ENCODE measurements at regions not wholly inside any gene's neighbourhood (a gene's known extent, or its start where the extent isn't known, plus 50 kb on each side); places are given as distances from the start of the nearest gene placed in this dataset.

DNA sequence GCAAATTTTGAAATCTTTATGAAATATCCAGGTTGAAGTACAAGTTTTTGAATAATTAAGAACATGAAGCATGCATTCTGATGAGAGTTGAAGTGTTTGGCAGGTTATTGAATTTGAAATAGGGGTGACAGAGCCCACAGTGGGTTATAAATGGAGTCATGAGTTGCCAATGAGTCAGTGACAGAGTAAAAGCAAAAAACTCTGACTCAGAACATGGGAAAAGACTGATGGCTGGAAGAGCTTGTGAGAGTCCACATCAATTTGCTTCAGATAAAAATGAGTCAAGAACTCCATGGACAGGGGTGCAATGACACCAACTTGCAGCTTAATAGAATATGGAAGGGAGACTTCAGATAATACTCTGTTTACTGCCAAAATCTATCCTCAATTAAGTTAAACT is 105.3 kb downstream of the SLC6A15 start:
- Histone ChIP-seq H3K4me1 (ENCODE audit: control insufficient read depth in 2 of 2, insufficient read depth in 2 of 2, low read length in 2 of 2) (no peaks in the 10 kb centered on the region), H3K79me2 (ENCODE audit: control insufficient read depth, insufficient read depth, low read length) (no peaks in the 10 kb centered on the region), H2AFZ (ENCODE audit: insufficient read depth, low read depth, low read length, poor library complexity, severe bottlenecking) (no peak overlapping the region), H3K9me3 (ENCODE audit: control extremely low read depth in 1 of 3, control insufficient read depth in 2 of 3, insufficient read depth in 1 of 3, low read length in 2 of 3) (no peaks in the 10 kb centered on the region), H3K4me3 (ENCODE audit: control extremely low read depth in 1 of 5, extremely low read depth in 1 of 5, insufficient read depth in 1 of 5, low read depth in 2 of 5, low read length in 4 of 5) (no peak overlapping the region), H3K27me3 (replicated peaks in 1 of 4; ENCODE audit: control extremely low read depth in 1 of 4, control insufficient read depth in 3 of 4, insufficient read depth in 4 of 4, low read length in 3 of 4) (no peaks in the 10 kb centered on the region), H3K9ac (ENCODE audit: low read length) (no peak overlapping the region), H3K4me2 (replicated peaks; ENCODE audit: low read depth, low read length, poor library complexity, severe bottlenecking) (no peak overlapping the region), H4K20me1 (ENCODE audit: control insufficient read depth, insufficient read depth, low read length, poor library complexity, severe bottlenecking) (no peaks in the 10 kb centered on the region), H3K36me3 (replicated peaks in 1 of 2; ENCODE audit: control extremely low read depth in 1 of 2, control insufficient read depth in 1 of 2, extremely low read depth in 1 of 2, insufficient read depth in 2 of 2, low read length in 1 of 2) (no peaks in the 10 kb centered on the region), H3K27ac (ENCODE audit: low read length in 2 of 2) (no peak overlapping the region)
- ATAC-seq (ENCODE audit: low read depth) (no peak), DNase-seq (no peak)
- Mint-ChIP-seq H3K4me1 (no peaks in the 10 kb centered on the region), H3K27me3 (no peaks in the 10 kb centered on the region), H3K27ac (no peak overlapping the region), H3K4me3 (no peak overlapping the region), H3K9me3 (ENCODE audit: insufficient read depth) (no peaks in the 10 kb centered on the region)
- ChIA-PET CTCF (no interaction called here), POLR2A (no interaction called here)
- intact Hi-C loops (cut with micrococcal nuclease) = no loop called here
- no peak for TF ChIP-seq EZH2 (IDR thresholded peaks at IDR 0.05; ENCODE audit: borderline replicate concordance, insufficient read depth, low read depth, low read length, poor library complexity, severe bottlenecking)
- TF ChIP-seq, protein P1, sequence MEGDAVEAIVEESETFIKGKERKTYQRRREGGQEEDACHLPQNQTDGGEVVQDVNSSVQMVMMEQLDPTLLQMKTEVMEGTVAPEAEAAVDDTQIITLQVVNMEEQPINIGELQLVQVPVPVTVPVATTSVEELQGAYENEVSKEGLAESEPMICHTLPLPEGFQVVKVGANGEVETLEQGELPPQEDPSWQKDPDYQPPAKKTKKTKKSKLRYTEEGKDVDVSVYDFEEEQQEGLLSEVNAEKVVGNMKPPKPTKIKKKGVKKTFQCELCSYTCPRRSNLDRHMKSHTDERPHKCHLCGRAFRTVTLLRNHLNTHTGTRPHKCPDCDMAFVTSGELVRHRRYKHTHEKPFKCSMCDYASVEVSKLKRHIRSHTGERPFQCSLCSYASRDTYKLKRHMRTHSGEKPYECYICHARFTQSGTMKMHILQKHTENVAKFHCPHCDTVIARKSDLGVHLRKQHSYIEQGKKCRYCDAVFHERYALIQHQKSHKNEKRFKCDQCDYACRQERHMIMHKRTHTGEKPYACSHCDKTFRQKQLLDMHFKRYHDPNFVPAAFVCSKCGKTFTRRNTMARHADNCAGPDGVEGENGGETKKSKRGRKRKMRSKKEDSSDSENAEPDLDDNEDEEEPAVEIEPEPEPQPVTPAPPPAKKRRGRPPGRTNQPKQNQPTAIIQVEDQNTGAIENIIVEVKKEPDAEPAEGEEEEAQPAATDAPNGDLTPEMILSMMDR (IDR thresholded peaks at IDR 0.05) = no peak

DNA sequence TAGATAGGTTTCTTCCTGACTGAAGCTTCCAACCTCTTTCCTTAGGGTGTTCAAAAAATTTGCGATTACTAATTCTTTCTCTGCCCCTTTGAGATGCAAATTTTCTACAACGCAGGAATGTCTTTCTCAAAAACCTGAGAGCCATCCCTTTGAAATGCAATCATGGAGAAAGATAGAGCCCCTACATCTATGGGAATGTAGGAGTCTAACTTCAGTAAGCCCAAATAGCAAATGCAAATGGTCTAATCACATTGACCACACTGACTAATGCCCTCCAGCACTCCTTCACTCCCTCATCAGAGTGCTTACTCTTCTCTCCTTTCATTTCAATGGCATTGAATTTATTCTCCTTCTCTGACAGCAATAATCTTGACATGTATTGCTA is 107.1 kb downstream of the SLC6A15 start:
- Histone ChIP-seq H3K36me3 (replicated peaks in 1 of 2; ENCODE audit: control extremely low read depth in 1 of 2, control insufficient read depth in 1 of 2, extremely low read depth in 1 of 2, insufficient read depth in 2 of 2, low read length in 1 of 2) (no peaks in the 10 kb centered on the region), H4K20me1 (ENCODE audit: control insufficient read depth, insufficient read depth, low read length, poor library complexity, severe bottlenecking) (no peaks in the 10 kb centered on the region), H3K79me2 (ENCODE audit: control insufficient read depth, insufficient read depth, low read length) (no peaks in the 10 kb centered on the region), H3K4me2 (replicated peaks; ENCODE audit: low read depth, low read length, poor library complexity, severe bottlenecking) (no peak overlapping the region), H3K4me3 (ENCODE audit: control extremely low read depth in 1 of 5, extremely low read depth in 1 of 5, insufficient read depth in 1 of 5, low read depth in 2 of 5, low read length in 4 of 5) (no peak overlapping the region), H3K27me3 (replicated peaks in 1 of 4; ENCODE audit: control extremely low read depth in 1 of 4, control insufficient read depth in 3 of 4, insufficient read depth in 4 of 4, low read length in 3 of 4) (no peaks in the 10 kb centered on the region), H3K9ac (ENCODE audit: low read length) (no peak overlapping the region), H3K27ac (ENCODE audit: low read length in 2 of 2) (no peak overlapping the region), H2AFZ (ENCODE audit: insufficient read depth, low read depth, low read length, poor library complexity, severe bottlenecking) (no peak overlapping the region), H3K4me1 (ENCODE audit: control insufficient read depth in 2 of 2, insufficient read depth in 2 of 2, low read length in 2 of 2) (no peaks in the 10 kb centered on the region), H3K9me3 (ENCODE audit: control extremely low read depth in 1 of 3, control insufficient read depth in 2 of 3, insufficient read depth in 1 of 3, low read length in 2 of 3) (no peaks in the 10 kb centered on the region)
- Mint-ChIP-seq H3K27me3 (no peaks in the 10 kb centered on the region), H3K9me3 (ENCODE audit: insufficient read depth) (no peaks in the 10 kb centered on the region), H3K27ac (no peak overlapping the region), H3K4me1 (no peaks in the 10 kb centered on the region), H3K4me3 (no peak overlapping the region)
- no peak for ATAC-seq (ENCODE audit: low read depth)
- intact Hi-C loops (cut with micrococcal nuclease) = no loop called here
- CTCF ChIA-PET = no interaction called here
- POLR2A ChIA-PET = no interaction called here
- no peak for TF ChIP-seq EZH2 (IDR thresholded peaks at IDR 0.05; ENCODE audit: borderline replicate concordance, insufficient read depth, low read depth, low read length, poor library complexity, severe bottlenecking)
- TF ChIP-seq, protein P1 (IDR thresholded peaks at IDR 0.05) = no peak
- no CpG with 5 or more reads among the region's 2 CpGs for WGBS (ENCODE audit: insufficient coverage)
- no peak for DNase-seq

Data from B cell (primary cell).